ENCODE measurements at regions not wholly inside any gene's neighbourhood (a gene's known extent, or its start where the extent isn't known, plus 50 kb on each side); places are given as distances from the start of the nearest gene placed in this dataset.

- no peak for DNase-seq (ENCODE audit: low read depth)
Measured at GRCh38 chr1:209516771-209517680, 66.5 kb upstream of the CAMK1G start.

- no peak for DNase-seq (ENCODE audit: low read depth)
Measured at GRCh38 chr1:209517681-209518050, 65.8 kb upstream of the CAMK1G start.

GRCh38 chr1:209519786-209520185, 63.7 kb upstream of the CAMK1G start:
- DNase-seq (ENCODE audit: low read depth) = no peak

GRCh38 chr1:209522826-209523225, 60.7 kb upstream of the CAMK1G start:
- DNase-seq (ENCODE audit: low read depth) = no peak

GRCh38 chr1:209526137-209526536, 57.4 kb upstream of the CAMK1G start:
- DNase-seq (ENCODE audit: low read depth) = no peak

GRCh38 chr1:209527372-209527771, 56.1 kb upstream of the CAMK1G start:
- no peak for DNase-seq (ENCODE audit: low read depth)

- DNase-seq (ENCODE audit: low read depth) = no peak
Measured at GRCh38 chr1:209527993-209528717, 55.4 kb upstream of the CAMK1G start.

GRCh38 chr1:209529233-209529632, 54.3 kb upstream of the CAMK1G start:
- DNase-seq (ENCODE audit: low read depth) = no peak

GRCh38 chr1:209531006-209531405, 52.5 kb upstream of the CAMK1G start:
- DNase-seq (ENCODE audit: low read depth) = no peak

- no peak for DNase-seq (ENCODE audit: low read depth)
Measured at GRCh38 chr1:209531549-209531948, 52.0 kb upstream of the CAMK1G start.
